ENCODE measurements at regions not wholly inside any gene's neighbourhood (a gene's known extent, or its start where the extent isn't known, plus 50 kb on each side); places are given as distances from the start of the nearest gene placed in this dataset.
"Not testable (repeated sequence)": the region's sequence is repeated elsewhere in the genome, so short reads cannot be mapped to it uniquely, and the experiment has no call there.

DNA sequence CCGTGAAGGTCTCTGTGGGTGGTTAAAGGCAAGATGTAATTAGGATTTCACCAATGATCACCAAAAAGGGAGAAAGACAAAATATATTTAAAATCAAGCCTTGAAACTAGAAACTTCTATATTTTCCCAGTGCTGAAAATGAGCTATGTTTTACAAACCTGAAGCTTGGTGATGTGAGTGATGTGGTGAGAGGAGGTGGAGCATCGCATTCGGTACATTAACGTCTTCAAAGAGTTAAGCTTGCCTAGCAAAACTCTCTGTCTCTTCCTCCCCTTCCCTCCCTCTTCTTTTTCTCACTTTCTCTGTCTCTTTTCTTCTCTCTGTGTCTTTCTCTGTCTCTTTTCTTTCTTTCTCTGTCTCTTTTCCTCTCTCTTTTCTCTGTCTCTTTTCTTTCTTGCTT is 347.3 kb upstream of the IRX2 start:
- TF ChIP-seq, protein P1, sequence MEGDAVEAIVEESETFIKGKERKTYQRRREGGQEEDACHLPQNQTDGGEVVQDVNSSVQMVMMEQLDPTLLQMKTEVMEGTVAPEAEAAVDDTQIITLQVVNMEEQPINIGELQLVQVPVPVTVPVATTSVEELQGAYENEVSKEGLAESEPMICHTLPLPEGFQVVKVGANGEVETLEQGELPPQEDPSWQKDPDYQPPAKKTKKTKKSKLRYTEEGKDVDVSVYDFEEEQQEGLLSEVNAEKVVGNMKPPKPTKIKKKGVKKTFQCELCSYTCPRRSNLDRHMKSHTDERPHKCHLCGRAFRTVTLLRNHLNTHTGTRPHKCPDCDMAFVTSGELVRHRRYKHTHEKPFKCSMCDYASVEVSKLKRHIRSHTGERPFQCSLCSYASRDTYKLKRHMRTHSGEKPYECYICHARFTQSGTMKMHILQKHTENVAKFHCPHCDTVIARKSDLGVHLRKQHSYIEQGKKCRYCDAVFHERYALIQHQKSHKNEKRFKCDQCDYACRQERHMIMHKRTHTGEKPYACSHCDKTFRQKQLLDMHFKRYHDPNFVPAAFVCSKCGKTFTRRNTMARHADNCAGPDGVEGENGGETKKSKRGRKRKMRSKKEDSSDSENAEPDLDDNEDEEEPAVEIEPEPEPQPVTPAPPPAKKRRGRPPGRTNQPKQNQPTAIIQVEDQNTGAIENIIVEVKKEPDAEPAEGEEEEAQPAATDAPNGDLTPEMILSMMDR (IDR thresholded peaks at IDR 0.05) = no peak
- WGBS, 2 donors = 27 to 42% methylated on average over 4 of the region's 4 CpGs
- Histone ChIP-seq H3K4me1 (no peaks in the 10 kb centered on the region), H3K4me3 (no peak overlapping the region), H3K9me3 (no peaks in the 10 kb centered on the region), H3K36me3 (no peaks in the 10 kb centered on the region), H3K27me3 (no peaks in the 10 kb centered on the region), H3K27ac (no peak overlapping the region)
- intact Hi-C loops (cut with DNase I) = no loop called here
- FAIRE-seq = no peak
- DNase-seq = no peak
- no peak for ATAC-seq

DNA sequence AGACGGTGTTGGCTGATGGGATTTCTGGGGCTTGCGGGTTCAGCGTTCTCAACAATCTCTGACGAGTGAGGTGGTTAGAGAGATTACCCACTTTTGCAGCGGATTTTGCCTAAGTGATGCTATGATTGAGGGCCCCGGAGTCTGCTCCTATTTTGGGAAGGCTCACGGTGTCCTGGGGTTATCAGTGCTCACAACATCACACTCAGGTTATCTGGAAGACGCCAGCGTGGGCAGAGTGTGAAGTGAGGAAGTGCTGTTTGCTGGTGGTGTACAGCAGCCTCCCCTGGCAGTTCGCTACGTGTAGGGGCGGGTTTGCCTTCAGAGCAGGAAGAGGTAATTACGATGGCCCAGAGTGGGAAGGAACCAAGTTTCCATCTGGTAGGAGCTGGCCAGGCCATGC is 341.2 kb upstream of the IRX2 start:
- Histone ChIP-seq H3K36me3 (no peaks in the 10 kb centered on the region), H3K4me1 (no peaks in the 10 kb centered on the region), H3K27ac (no peak overlapping the region), H3K4me3 (no peak overlapping the region), H3K27me3 (no peaks in the 10 kb centered on the region), H3K9me3 (no peaks in the 10 kb centered on the region)
- no peak for DNase-seq
- intact Hi-C loops (cut with DNase I) = no loop called here
- TF ChIP-seq, protein P1 (IDR thresholded peaks at IDR 0.05) = no peak
- no peak for ATAC-seq
- 36 to 64% methylated on average over 13 of the region's 13 CpGs for WGBS, 2 donors
- FAIRE-seq = no peak

DNA sequence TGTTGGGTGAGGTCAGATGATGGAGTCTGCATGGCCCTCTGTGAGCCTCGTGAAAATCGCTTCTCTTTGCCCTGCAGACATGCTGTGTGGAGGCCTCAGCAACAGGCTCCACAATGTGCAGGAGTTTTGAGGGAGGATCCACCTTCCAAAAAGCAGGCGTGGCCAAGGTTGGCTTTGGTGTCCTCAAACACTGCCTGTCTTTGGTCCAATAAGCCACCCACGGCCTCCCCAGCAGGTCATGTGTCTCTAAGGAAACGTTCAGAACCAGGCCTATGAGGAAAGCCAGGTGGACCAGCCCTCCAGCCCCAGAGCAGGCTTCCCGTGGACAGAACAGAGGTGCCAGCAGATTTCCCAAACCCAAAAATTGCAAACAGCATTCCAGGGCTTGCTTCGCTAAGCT is 340.7 kb upstream of the IRX2 start:
- FAIRE-seq = no peak
- Histone ChIP-seq H3K27ac (no peak overlapping the region), H3K9me3 (no peaks in the 10 kb centered on the region), H3K27me3 (no peaks in the 10 kb centered on the region), H3K4me3 (no peak overlapping the region), H3K36me3 (no peaks in the 10 kb centered on the region), H3K4me1 (no peaks in the 10 kb centered on the region)
- no peak for DNase-seq
- no peak for ATAC-seq
- intact Hi-C loops (cut with DNase I) = no loop called here
- TF ChIP-seq, protein P1 (IDR thresholded peaks at IDR 0.05) = no peak
- 50 to 71% methylated on average over 7 of the region's 7 CpGs for WGBS, 2 donors

DNA sequence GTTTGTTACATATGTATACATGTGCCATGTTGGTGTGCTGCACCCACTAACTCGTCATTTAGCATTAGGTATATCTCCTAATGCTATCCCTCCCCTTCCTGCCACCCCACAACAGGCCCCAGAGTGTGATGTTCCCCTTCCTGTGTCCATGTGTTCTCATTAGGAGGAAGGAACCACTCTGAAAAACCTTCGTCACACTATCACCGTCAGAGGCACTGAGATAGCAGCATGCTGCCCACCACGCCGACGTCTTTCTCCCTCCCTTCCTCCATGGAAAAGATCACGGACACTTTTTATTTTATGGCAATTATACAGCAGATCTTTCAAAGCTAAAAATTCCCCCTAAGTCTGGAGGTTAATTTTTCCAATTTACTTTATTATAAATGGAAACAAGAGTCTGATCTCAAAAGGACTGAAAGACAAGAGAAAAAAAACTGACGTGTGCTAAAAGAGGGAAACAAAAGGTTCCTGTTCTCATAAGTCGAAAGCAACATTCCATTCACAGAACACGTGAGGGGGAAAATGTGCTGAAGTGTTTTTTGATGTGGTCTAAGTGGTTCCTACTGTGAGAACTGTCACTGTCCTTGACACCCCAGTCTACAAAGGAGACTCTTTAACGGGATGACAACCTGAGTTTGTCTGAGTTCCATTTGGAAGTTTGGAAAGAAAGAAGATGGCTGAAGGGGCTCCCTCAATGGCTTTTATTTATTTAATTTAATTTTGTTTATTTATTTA is 339.7 kb upstream of the IRX2 start:
- Histone ChIP-seq H3K4me1 (no peaks in the 10 kb centered on the region), H3K4me3 (no peak overlapping the region), H3K27me3 (peaks cover 0 to 2% (median 0%) of the 10 kb centered on the region in 4 donors), H3K9me3 (no peaks in the 10 kb centered on the region), H3K36me3 (no peaks in the 10 kb centered on the region), H3K27ac (no peak overlapping the region)
- ATAC-seq (no peak), FAIRE-seq (no peak), DNase-seq (no peak)
- 17 to 21% methylated on average over 11 of the region's 11 CpGs for WGBS, 2 donors
- TF ChIP-seq, protein P1 (IDR thresholded peaks at IDR 0.05) = no peak
- intact Hi-C loops (cut with DNase I) = no loop called here

DNA sequence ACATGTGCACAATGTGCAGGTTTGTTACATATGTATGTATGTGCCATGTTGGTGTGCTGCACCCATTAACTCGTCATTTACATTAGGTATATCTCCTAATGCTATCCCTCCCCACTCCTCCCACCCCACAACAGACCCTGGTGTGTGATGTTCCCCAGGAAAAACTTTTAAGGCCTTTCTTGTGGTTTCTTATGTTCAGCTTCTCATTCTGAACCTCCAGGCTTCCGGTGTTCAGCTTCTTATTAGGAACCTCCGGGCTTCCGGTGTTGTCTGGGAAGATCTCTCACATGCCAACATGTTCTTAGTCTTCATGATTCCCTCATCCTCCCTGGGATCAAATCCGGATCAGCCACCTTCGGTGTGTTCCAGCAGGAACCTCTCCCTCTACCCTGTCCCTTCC is 338.8 kb upstream of the IRX2 start:
- H3K4me1 ChIP-seq; H3K4me3 ChIP-seq; H3K27ac ChIP-seq; ATAC-seq; FAIRE-seq; H3K9me3 ChIP-seq; DNase-seq; H3K27me3 ChIP-seq; H3K36me3 ChIP-seq; intact Hi-C loops (cut with DNase I): not testable (repeated sequence)
- 65 to 72% methylated on average over 5 of the region's 6 CpGs for WGBS, 2 donors

Data from pancreas (tissue), 10 donors.